H9 (cell line): ENCODE measurements at regions not wholly inside any gene's neighbourhood (a gene's known extent, or its start where the extent isn't known, plus 50 kb on each side); places are given as distances from the start of the nearest gene placed in this dataset.

ENCODE experiments used
- DNase-seq: peaks from one replicate; pipeline ENCODE4 v3.0.0-alpha.2; 2017
- H2AFZ ChIP-seq: one replicate; pipeline ENCODE4 v1.6.1; 2013; ENCODE audit warnings: mild to moderate bottlenecking, low read length, control low read depth, moderate library complexity
- H2AK5ac ChIP-seq: 2 replicates; pipeline ENCODE4 v1.6.1; 2013; ENCODE audit warnings: low read length, control low read depth, mixed read lengths; ENCODE audit not compliant: insufficient read length
- H2BK120ac ChIP-seq: one replicate; pipeline ENCODE4 v1.6.1; 2013; ENCODE audit warnings: low read depth, mild to moderate bottlenecking, low read length, control low read depth, inconsistent platforms; ENCODE audit not compliant: poor library complexity, severe bottlenecking
- H2BK12ac ChIP-seq: 2 replicates; pipeline ENCODE4 v1.6.1; 2013; ENCODE audit warnings: low read length, control low read depth, mixed read lengths, low read depth; ENCODE audit not compliant: insufficient read length
- H2BK15ac ChIP-seq: 2 replicates; pipeline ENCODE4 v1.6.1; 2013; ENCODE audit warnings: low read depth, low read length, control low read depth
- H2BK20ac ChIP-seq: one replicate; pipeline ENCODE4 v1.6.1; 2013; ENCODE audit warnings: low read depth, mild to moderate bottlenecking, low read length, control low read depth, inconsistent platforms; ENCODE audit not compliant: poor library complexity, severe bottlenecking
- H2BK5ac ChIP-seq: 2 replicates; pipeline ENCODE4 v1.6.1; 2013; ENCODE audit warnings: low read length, control low read depth, mixed read lengths; ENCODE audit not compliant: insufficient read length
- H3K14ac ChIP-seq: 2 replicates; pipeline ENCODE4 v1.6.1; 2013; ENCODE audit warnings: low read length, control low read depth; ENCODE audit not compliant: insufficient read depth
- H3K18ac ChIP-seq: 2 replicates; pipeline ENCODE4 v1.6.1; 2013; ENCODE audit warnings: low read depth, mild to moderate bottlenecking, mixed read lengths, low read length, control low read depth; ENCODE audit not compliant: insufficient read length
- H3K23ac ChIP-seq: 2 replicates; pipeline ENCODE4 v1.6.1; 2013; ENCODE audit warnings: low read length, control low read depth, mixed read lengths, low read depth; ENCODE audit not compliant: insufficient read length
- H3K23me2 ChIP-seq: 2 replicates; pipeline ENCODE4 v1.6.1; 2013; ENCODE audit warnings: low read depth, mild to moderate bottlenecking, mixed read lengths, low read length, control low read depth; ENCODE audit not compliant: insufficient read length, poor library complexity, severe bottlenecking
- H3K27ac ChIP-seq: 2 replicates; pipeline ENCODE4 v1.5.1; 2013; ENCODE audit warnings: low read length, control low read depth, mixed read lengths, low read depth; ENCODE audit not compliant: insufficient read length
- H3K27me3 ChIP-seq: 2 replicates; pipeline ENCODE4 v1.6.1; 2013; ENCODE audit warnings: low read length, control low read depth, inconsistent platforms; ENCODE audit not compliant: insufficient read depth
- H3K4ac ChIP-seq: 2 replicates; pipeline ENCODE4 v1.6.1; 2013; ENCODE audit warnings: low read depth, mild to moderate bottlenecking, control low read depth, inconsistent platforms, low read length, moderate library complexity
- H3K4me1 ChIP-seq: 2 replicates; pipeline ENCODE4 v1.6.1; 2013; ENCODE audit warnings: low read length, control low read depth, inconsistent platforms; ENCODE audit not compliant: insufficient read depth
- H3K4me2 ChIP-seq: 2 replicates; pipeline ENCODE4 v1.6.1; 2013; ENCODE audit warnings: low read length, control low read depth, mixed read lengths; ENCODE audit not compliant: insufficient read length, insufficient read depth
- H3K56ac ChIP-seq: 2 replicates; pipeline ENCODE4 v1.6.1; 2013; ENCODE audit warnings: low read depth, mild to moderate bottlenecking, mixed read lengths, low read length, control low read depth; ENCODE audit not compliant: insufficient read length
- H3K79me1 ChIP-seq: 2 replicates; pipeline ENCODE4 v1.6.1; 2013; ENCODE audit warnings: low read depth, mild to moderate bottlenecking, moderate library complexity, low read length, control low read depth, inconsistent platforms; ENCODE audit not compliant: insufficient read depth, poor library complexity, severe bottlenecking
- H3K79me2 ChIP-seq: 2 replicates; pipeline ENCODE4 v1.6.1; 2013; ENCODE audit warnings: low read length, control low read depth, inconsistent platforms; ENCODE audit not compliant: insufficient read depth
- H3K9ac ChIP-seq: 2 replicates; pipeline ENCODE4 v1.6.1; 2013; ENCODE audit warnings: low read length, control low read depth, mixed read lengths; ENCODE audit not compliant: insufficient read length; ENCODE audit errors: extremely low read depth
- H3K9me3 ChIP-seq: one replicate; pipeline ENCODE4 v1.6.1; 2013; ENCODE audit warnings: low read depth, low read length, inconsistent platforms; ENCODE audit not compliant: control insufficient read depth
- H3T11ph ChIP-seq: one replicate; pipeline ENCODE4 v1.6.1; 2013; ENCODE audit warnings: mild to moderate bottlenecking, low read length, control low read depth, inconsistent platforms
- H4K20me1 ChIP-seq: one replicate; pipeline ENCODE4 v1.6.1; 2013; ENCODE audit not compliant: control insufficient read depth, insufficient read length, insufficient read depth
- H4K5ac ChIP-seq: 2 replicates; pipeline ENCODE4 v1.6.1; 2013; ENCODE audit warnings: low read depth, mild to moderate bottlenecking, mixed read lengths, low read length, control low read depth; ENCODE audit not compliant: insufficient read length
- H4K8ac ChIP-seq: replicated peaks from 2 replicates; pipeline ENCODE4 v1.6.1; 2013; ENCODE audit warnings: low read length, control low read depth, mixed read lengths, low read depth; ENCODE audit not compliant: insufficient read length
- H4K91ac ChIP-seq: 2 replicates; pipeline ENCODE4 v1.6.1; 2013; ENCODE audit warnings: low read depth, mild to moderate bottlenecking, moderate library complexity, mixed read lengths, low read length, control low read depth; ENCODE audit not compliant: insufficient read length
- H3K27ac Mint-ChIP-seq, 3 experiments: 2 replicates in 2 of 3; 3 replicates in 1 of 3; pipeline ENCODE4 v1.8.0; 2020 to 2021; ENCODE audit warnings: mixed read lengths in 3 of 3, mild to moderate bottlenecking in 1 of 3, moderate library complexity in 1 of 3
- H3K27me3 Mint-ChIP-seq: 2 replicates; pipeline ENCODE4 v1.8.0; 2021; ENCODE audit warnings: low read depth, mild to moderate bottlenecking, moderate library complexity, mixed read lengths
- H3K36me3 Mint-ChIP-seq, 3 experiments: 2 replicates in 2 of 3; 3 replicates in 1 of 3; pipeline ENCODE4 v1.8.0; 2020 to 2021; ENCODE audit warnings: low read depth in 3 of 3, mixed read lengths in 3 of 3; ENCODE audit not compliant: insufficient read depth in 1 of 3
- H3K4me1 Mint-ChIP-seq, 2 experiments: 2 replicates each; pipeline ENCODE4 v1.8.0; 2020; ENCODE audit warnings: mixed read lengths in 2 of 2
- H3K4me3 Mint-ChIP-seq, 2 experiments: 2 replicates in 1 of 2; 3 replicates in 1 of 2; pipeline ENCODE4 v1.8.0; 2020 to 2021; ENCODE audit warnings: mild to moderate bottlenecking in 2 of 2, mixed read lengths in 2 of 2, moderate library complexity in 1 of 2
- H3K9me3 Mint-ChIP-seq, 2 experiments: 2 replicates in 1 of 2; 3 replicates in 1 of 2; pipeline ENCODE4 v1.8.0; 2020; ENCODE audit warnings: mild to moderate bottlenecking in 2 of 2, mixed read lengths in 2 of 2, moderate library complexity in 1 of 2
- CTCF ChIP-seq: fragments of 200-600 bp; sonication (generic); conservative IDR thresholded peaks from 3 replicates; pipeline ENCODE4 v1.8.0; 2021; ENCODE audit warnings: antibody characterized with exemption, mild to moderate bottlenecking
- WGBS: extraction: QIAGEN DNeasy Blood & Tissue Kit; methylation state at CpG from one replicate; pipeline ENCODE4 v1.1.7; 2013; ENCODE audit warnings: missing lambda C conversion rate, low lambda C conversion rate, mixed read lengths; ENCODE audit not compliant: insufficient read length; ENCODE audit errors: extremely low coverage; 5-methylcytosine and 5-hydroxymethylcytosine counted together

DNA sequence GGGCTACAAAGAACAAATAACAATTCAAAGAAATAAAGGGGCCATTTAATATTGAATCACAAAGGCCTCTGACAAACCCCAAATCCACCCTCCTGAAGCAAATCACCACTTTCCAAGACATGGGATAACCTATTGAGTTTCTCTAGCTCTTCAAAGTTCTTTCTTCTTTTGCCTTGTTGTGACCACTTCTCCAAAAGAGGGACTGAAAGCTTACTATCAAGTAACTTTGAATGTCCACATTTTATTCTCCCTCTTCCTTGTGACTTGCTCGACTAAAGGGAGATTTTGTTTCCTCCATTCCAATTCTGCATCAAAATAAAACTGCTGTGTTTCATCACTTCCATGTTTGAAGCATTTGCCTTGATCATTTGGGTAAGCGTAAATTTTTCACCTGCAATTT, 166.6 kb upstream of the SLC7A11 start:
- H3K14ac ChIP-seq = no peak overlapping the region
- H3K4me3 Mint-ChIP-seq = no peak overlapping the region
- no peak overlapping the region for H3K23ac ChIP-seq
- no peak overlapping the region for H3K27ac ChIP-seq
- H3K4me1 ChIP-seq = no peaks in the 10 kb centered on the region
- H3K18ac ChIP-seq = no peak overlapping the region
- no peaks in the 10 kb centered on the region for H3K79me2 ChIP-seq
- no peak overlapping the region for H4K91ac ChIP-seq
- H4K8ac ChIP-seq = no peak overlapping the region
- no peak overlapping the region for H3K4me2 ChIP-seq
- no peak overlapping the region for H2BK15ac ChIP-seq
- H4K5ac ChIP-seq = no peak overlapping the region
- no peak for TF ChIP-seq CTCF
- no peaks in the 10 kb centered on the region for H3K23me2 ChIP-seq
- no peak overlapping the region for H2BK20ac ChIP-seq
- no peaks in the 10 kb centered on the region for H3K27me3 ChIP-seq
- H3T11ph ChIP-seq = no peak overlapping the region
- no peak for DNase-seq
- no peaks in the 10 kb centered on the region; a peak in 1 of 7 replicates for H3K36me3 Mint-ChIP-seq
- no peak overlapping the region for H2AFZ ChIP-seq
- no peaks in the 10 kb centered on the region for H3K9me3 Mint-ChIP-seq
- H2AK5ac ChIP-seq = no peak overlapping the region
- H3K56ac ChIP-seq = no peak overlapping the region
- H4K20me1 ChIP-seq = no peaks in the 10 kb centered on the region
- H2BK120ac ChIP-seq = no peak overlapping the region
- H3K4me1 Mint-ChIP-seq = peaks cover 8% of the 10 kb centered on the region in 2 experiments
- H3K9ac ChIP-seq = no peak overlapping the region
- no peak overlapping the region for H3K4ac ChIP-seq
- H3K79me1 ChIP-seq = no peaks in the 10 kb centered on the region
- H3K27ac Mint-ChIP-seq = no peak overlapping the region
- H3K9me3 ChIP-seq = no peaks in the 10 kb centered on the region
- no peak overlapping the region for H2BK12ac ChIP-seq
- no peak overlapping the region for H2BK5ac ChIP-seq
- H3K27me3 Mint-ChIP-seq = no peaks in the 10 kb centered on the region; the same call in 1 of the 2 replicates
- WGBS = no CpG with 5 or more reads among the region's 2 CpGs
